ENCODE measurements at regions not wholly inside any gene's neighbourhood (a gene's known extent, or its start where the extent isn't known, plus 50 kb on each side); places are given as distances from the start of the nearest gene placed in this dataset.

DNA sequence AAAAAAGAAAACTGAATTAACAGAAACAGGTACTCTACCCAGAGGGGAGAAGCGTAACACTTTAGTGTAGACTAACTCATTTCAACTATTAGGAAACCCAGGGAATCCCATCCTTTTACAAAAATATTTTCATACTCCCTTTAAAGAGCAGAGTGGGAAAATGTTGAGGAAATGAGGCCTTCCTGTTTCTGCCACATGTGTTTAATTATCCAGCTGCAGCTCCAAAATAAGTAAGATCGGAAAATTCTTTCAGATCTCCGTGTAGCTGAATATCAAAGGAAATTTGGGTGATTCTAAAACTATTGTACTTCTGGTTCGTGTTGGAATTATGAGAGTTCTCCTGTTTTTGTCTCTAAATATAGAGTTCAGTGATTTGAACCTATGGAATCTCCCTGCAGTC lies 58.0 kb upstream of the CAV2 start:
- H3K27me3 Mint-ChIP-seq, result peaks cover 16% of the 10 kb centered on the region in 2 donors
- DNase-seq, result no peak
- H3K4me3 Mint-ChIP-seq, result no peak overlapping the region
- H3K27ac Mint-ChIP-seq, result no peak overlapping the region
- no peak for ATAC-seq (replicated peaks)
- H3K4me1 Mint-ChIP-seq (ENCODE audit: low read depth in 2 of 2), result no peaks in the 10 kb centered on the region
- H3K9me3 Mint-ChIP-seq, result no peaks in the 10 kb centered on the region
- no peaks in the 10 kb centered on the region for H3K36me3 Mint-ChIP-seq (ENCODE audit: insufficient read depth)

DNA sequence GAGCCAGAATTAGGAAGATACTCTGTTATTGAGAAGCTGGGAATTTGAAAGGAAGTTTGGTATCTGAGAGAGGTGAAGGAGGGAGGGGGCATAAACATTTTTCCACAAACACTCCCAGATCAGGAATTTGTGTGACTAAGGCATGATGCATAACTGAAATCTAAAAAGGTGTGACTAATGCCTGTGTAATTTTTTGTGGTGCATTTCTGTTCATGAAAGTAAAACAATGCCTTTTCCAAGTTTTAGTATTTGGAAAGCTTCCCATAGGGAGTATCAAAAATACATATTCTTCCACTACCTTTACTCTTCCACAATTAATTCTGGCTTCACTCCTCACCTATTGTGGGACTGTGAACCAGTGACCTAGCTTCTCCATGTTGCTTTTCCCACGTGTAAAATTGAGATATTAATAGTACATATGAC lies 56.4 kb upstream of the CAV2 start:
- Mint-ChIP-seq H3K4me3 (no peak overlapping the region), H3K27ac (no peak overlapping the region), H3K9me3 (no peaks in the 10 kb centered on the region), H3K4me1 (ENCODE audit: low read depth in 2 of 2) (no peaks in the 10 kb centered on the region), H3K27me3 (peaks cover 21 to 22% of the 10 kb centered on the region in 2 donors), H3K36me3 (ENCODE audit: insufficient read depth) (no peaks in the 10 kb centered on the region)
- DNase-seq (no peak), ATAC-seq (replicated peaks) (no peak)

- H3K36me3 Mint-ChIP-seq (ENCODE audit: insufficient read depth), result no peaks in the 10 kb centered on the region
- H3K27ac Mint-ChIP-seq, result no peak overlapping the region
- H3K4me3 Mint-ChIP-seq, result no peak overlapping the region
- ATAC-seq (replicated peaks) (no peak), DNase-seq (no peak)
- H3K4me1 Mint-ChIP-seq (ENCODE audit: low read depth in 2 of 2), result no peaks in the 10 kb centered on the region
- H3K9me3 Mint-ChIP-seq, result no peaks in the 10 kb centered on the region
- H3K27me3 Mint-ChIP-seq, result peaks cover 21 to 23% of the 10 kb centered on the region in 2 donors
Observed at GRCh38 chr7:116443646-116444045, 55.9 kb upstream of the CAV2 start.

DNA sequence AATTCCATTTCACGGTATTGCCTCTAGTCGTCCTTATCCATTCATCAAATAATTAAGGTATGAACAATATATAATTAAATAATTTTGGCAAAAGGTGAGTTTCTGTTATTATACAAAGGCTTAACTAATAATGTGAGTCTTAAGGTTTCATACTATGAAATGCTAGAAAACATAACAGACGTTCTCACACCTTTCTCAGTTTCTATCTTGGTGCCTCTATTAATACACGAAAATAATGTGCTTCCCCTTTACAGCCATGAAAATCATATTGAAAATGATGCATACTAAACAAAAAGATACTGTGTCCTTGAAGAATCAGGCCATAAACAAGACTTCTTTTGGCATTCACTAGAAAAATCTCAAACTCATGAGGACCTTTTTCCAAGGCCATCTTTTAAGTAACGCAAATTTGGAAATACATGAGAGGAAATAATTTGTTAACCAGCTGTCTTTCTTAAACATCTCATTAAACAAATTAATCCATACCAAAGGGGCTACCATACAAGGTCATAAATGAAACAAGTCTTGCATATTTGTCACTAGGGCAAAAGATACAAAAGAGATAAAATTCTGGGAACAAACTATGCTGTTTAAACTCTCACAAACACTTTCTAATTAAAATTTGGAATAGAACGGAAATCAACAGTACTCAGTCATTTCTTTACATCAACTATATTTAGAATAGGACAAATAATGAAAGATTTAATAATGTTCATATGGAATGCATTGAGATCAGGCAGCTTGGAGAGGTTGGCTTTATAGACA lies 53.9 kb upstream of the CAV2 start:
- Mint-ChIP-seq H3K27me3 (peaks cover 36 to 39% of the 10 kb centered on the region in 2 donors), H3K9me3 (no peaks in the 10 kb centered on the region), H3K36me3 (ENCODE audit: insufficient read depth) (no peaks in the 10 kb centered on the region), H3K4me3 (no peak overlapping the region), H3K27ac (no peak overlapping the region), H3K4me1 (ENCODE audit: low read depth in 2 of 2) (no peaks in the 10 kb centered on the region)
- no peak for ATAC-seq (replicated peaks)
- DNase-seq, result no peak

- H3K27me3 Mint-ChIP-seq, result peaks cover 36 to 39% of the 10 kb centered on the region in 2 donors
- DNase-seq (no peak), ATAC-seq (replicated peaks) (no peak)
- H3K4me1 Mint-ChIP-seq (ENCODE audit: low read depth in 2 of 2), result no peaks in the 10 kb centered on the region
- H3K9me3 Mint-ChIP-seq, result no peaks in the 10 kb centered on the region
- H3K27ac Mint-ChIP-seq, result no peak overlapping the region
- no peak overlapping the region for H3K4me3 Mint-ChIP-seq
- H3K36me3 Mint-ChIP-seq (ENCODE audit: insufficient read depth), result no peaks in the 10 kb centered on the region
Observed at GRCh38 chr7:116446212-116446855, 53.2 kb upstream of the CAV2 start.

DNA sequence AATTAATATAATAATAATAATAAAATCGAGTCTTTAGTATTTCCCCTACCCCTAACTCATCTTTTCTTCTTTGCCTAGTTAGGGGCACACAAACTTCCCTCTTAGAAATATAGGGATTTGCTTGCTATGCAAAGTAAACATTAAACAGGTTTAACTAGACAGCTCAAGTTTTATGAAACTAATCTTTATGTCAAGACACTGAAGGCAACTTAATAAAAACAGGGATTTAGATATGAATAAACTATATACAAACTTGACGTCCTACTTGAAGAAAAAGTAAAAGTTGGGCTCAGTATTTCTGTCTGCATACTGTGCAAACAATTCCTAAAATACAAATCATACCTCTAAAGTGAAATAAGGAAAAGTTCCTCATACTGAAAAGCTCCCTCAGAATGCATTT lies 52.1 kb upstream of the CAV2 start:
- ATAC-seq (replicated peaks) (no peak), DNase-seq (no peak)
- Mint-ChIP-seq H3K36me3 (ENCODE audit: insufficient read depth) (no peaks in the 10 kb centered on the region), H3K4me3 (no peak overlapping the region), H3K9me3 (no peaks in the 10 kb centered on the region), H3K4me1 (ENCODE audit: low read depth in 2 of 2) (no peaks in the 10 kb centered on the region), H3K27ac (no peak overlapping the region), H3K27me3 (peaks cover 36 to 39% of the 10 kb centered on the region in 2 donors)

GRCh38 chr7:116447966-116448839 lies 51.3 kb upstream of the CAV2 start:
- Mint-ChIP-seq H3K27me3 (peaks cover 36 to 39% of the 10 kb centered on the region in 2 donors), H3K27ac (no peak overlapping the region), H3K36me3 (ENCODE audit: insufficient read depth) (no peaks in the 10 kb centered on the region), H3K4me1 (ENCODE audit: low read depth in 2 of 2) (no peaks in the 10 kb centered on the region), H3K4me3 (no peak overlapping the region), H3K9me3 (no peaks in the 10 kb centered on the region)
- ATAC-seq (replicated peaks), result no peak
- no peak for DNase-seq

DNA sequence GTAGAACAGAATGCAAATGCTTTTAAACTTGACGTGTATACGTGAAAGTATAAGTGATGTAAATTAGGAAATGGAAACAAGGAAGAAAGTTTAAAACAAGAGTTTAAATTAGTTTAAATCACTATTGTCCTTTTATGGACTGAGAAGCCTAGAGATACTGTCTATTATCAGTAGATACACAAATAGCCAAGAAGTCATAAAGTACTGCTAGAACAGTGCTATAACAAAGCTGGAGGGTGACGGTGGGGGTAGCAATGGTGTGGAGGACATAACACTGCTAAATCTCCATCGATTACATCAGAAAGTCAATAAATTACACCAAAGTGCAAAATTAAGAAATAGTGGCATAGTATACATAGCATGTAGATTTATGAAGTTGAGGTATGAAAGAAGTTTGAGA lies 50.1 kb upstream of the CAV2 start:
- H3K4me1 Mint-ChIP-seq (ENCODE audit: low read depth in 2 of 2), result no peaks in the 10 kb centered on the region
- no peaks in the 10 kb centered on the region for H3K36me3 Mint-ChIP-seq (ENCODE audit: insufficient read depth)

More for the DNA sequence above, 50.1 kb upstream of the CAV2 start:
- Mint-ChIP-seq H3K4me3 (no peak overlapping the region), H3K27ac (no peak overlapping the region), H3K27me3 (peaks cover 31 to 35% of the 10 kb centered on the region in 2 donors), H3K9me3 (no peaks in the 10 kb centered on the region)
- ATAC-seq (replicated peaks), result no peak
- DNase-seq, result no peak

Data from effector memory CD8-positive, alpha-beta T cell (primary cell).